Inferior parietal cortex (tissue), 1 donor: ENCODE measurements at regions not wholly inside any gene's neighbourhood (a gene's known extent, or its start where the extent isn't known, plus 50 kb on each side); places are given as distances from the start of the nearest gene placed in this dataset.

Experiments
- DNase-seq: peaks from one replicate; pipeline ENCODE4 v3.0.0-alpha.2; 2016; ENCODE audit errors: extremely low spot score

GRCh38 chr11:131299598-131300438 lies 70.6 kb upstream of the NTM start:
- DNase-seq = no peak

- no peak for DNase-seq
Observed at GRCh38 chr11:131300439-131300717, 70.0 kb upstream of the NTM start.

GRCh38 chr11:131301306-131301705 lies 69.1 kb upstream of the NTM start:
- no peak for DNase-seq

GRCh38 chr11:131302836-131303235 lies 67.6 kb upstream of the NTM start:
- no peak for DNase-seq

- no peak for DNase-seq
Observed at GRCh38 chr11:131303611-131304119, 66.8 kb upstream of the NTM start.

- DNase-seq = no peak
Observed at GRCh38 chr11:131305005-131305404, 65.4 kb upstream of the NTM start.

- DNase-seq = no peak
Observed at GRCh38 chr11:131307506-131307905, 62.9 kb upstream of the NTM start.

- DNase-seq = no peak
Observed at GRCh38 chr11:131309776-131310175, 60.6 kb upstream of the NTM start.

- DNase-seq = no peak
Observed at GRCh38 chr11:131311776-131312514, 58.5 kb upstream of the NTM start.
